ENCODE measurements at regions not wholly inside any gene's neighbourhood (a gene's known extent, or its start where the extent isn't known, plus 50 kb on each side); places are given as distances from the start of the nearest gene placed in this dataset.

GRCh38 chr14:50041980-50042379 is 74.4 kb downstream of the VCPKMT start:
- H3K4me1 ChIP-seq: no peaks in the 10 kb centered on the region
- no peaks in the 10 kb centered on the region for H3K79me2 ChIP-seq (ENCODE audit: low read depth)
- no peak overlapping the region for H3K27ac Mint-ChIP-seq
- H3K4me3 Mint-ChIP-seq: no peak overlapping the region
- H3K4me1 Mint-ChIP-seq: no peaks in the 10 kb centered on the region
- H3K27me3 ChIP-seq: no peaks in the 10 kb centered on the region
- no peak overlapping the region for H3K4me3 ChIP-seq
- no peaks in the 10 kb centered on the region for H3K9me3 ChIP-seq (ENCODE audit: low read depth)
- H3K4me2 ChIP-seq: no peak overlapping the region
- H3K9ac ChIP-seq: no peak overlapping the region
- peaks cover 4% of the 10 kb centered on the region for H3K9me3 Mint-ChIP-seq
- TF ChIP-seq EZH2phosphoT487 (IDR thresholded peaks at IDR 0.05): no peak
- TF ChIP-seq CTCF (IDR thresholded peaks at IDR 0.05): no peak
- no peak for TF ChIP-seq EZH2 (IDR thresholded peaks at IDR 0.05)
- no peaks in the 10 kb centered on the region for H3K36me3 Mint-ChIP-seq
- H3K27me3 Mint-ChIP-seq (ENCODE audit: insufficient read depth, low read depth): peaks cover 3% of the 10 kb centered on the region
- no peak for DNase-seq (ENCODE audit: low spot score)
- no peaks in the 10 kb centered on the region for H3F3A ChIP-seq (ENCODE audit: low read depth)
- H2AFZ ChIP-seq (replicated peaks): no peak overlapping the region
- H3K27ac ChIP-seq: no peak overlapping the region
- H4K20me1 ChIP-seq (ENCODE audit: low read depth): no peaks in the 10 kb centered on the region
- no peaks in the 10 kb centered on the region for H3K36me3 ChIP-seq

GRCh38 chr14:50044042-50044651 is 72.2 kb downstream of the VCPKMT start:
- no peaks in the 10 kb centered on the region for H3K36me3 Mint-ChIP-seq
- no peak overlapping the region for H3K4me2 ChIP-seq
- H3K36me3 ChIP-seq: no peaks in the 10 kb centered on the region
- no peaks in the 10 kb centered on the region for H3K27me3 ChIP-seq
- no peak overlapping the region for H3K4me3 ChIP-seq
- peaks cover 4% of the 10 kb centered on the region for H3K9me3 Mint-ChIP-seq
- no peak overlapping the region for H3K27ac ChIP-seq
- no peak for DNase-seq (ENCODE audit: low spot score)
- TF ChIP-seq CTCF (IDR thresholded peaks at IDR 0.05): no peak
- no peak for TF ChIP-seq EZH2phosphoT487 (IDR thresholded peaks at IDR 0.05)
- no peak for TF ChIP-seq EZH2 (IDR thresholded peaks at IDR 0.05)
- H3F3A ChIP-seq (ENCODE audit: low read depth): no peaks in the 10 kb centered on the region
- H3K27me3 Mint-ChIP-seq (ENCODE audit: insufficient read depth, low read depth): peaks cover 3% of the 10 kb centered on the region
- H3K4me3 Mint-ChIP-seq: no peak overlapping the region
- H3K79me2 ChIP-seq (ENCODE audit: low read depth): no peaks in the 10 kb centered on the region
- no peak overlapping the region for H3K27ac Mint-ChIP-seq
- H3K9me3 ChIP-seq (ENCODE audit: low read depth): no peaks in the 10 kb centered on the region
- H3K9ac ChIP-seq: no peak overlapping the region
- H4K20me1 ChIP-seq (ENCODE audit: low read depth): no peaks in the 10 kb centered on the region
- peak overlapping the region; percentile 71 for H2AFZ ChIP-seq (replicated peaks)
- H3K4me1 ChIP-seq: no peaks in the 10 kb centered on the region
- no peaks in the 10 kb centered on the region for H3K4me1 Mint-ChIP-seq

- no peak overlapping the region for H2AFZ ChIP-seq (replicated peaks)
- H3F3A ChIP-seq (ENCODE audit: low read depth): no peaks in the 10 kb centered on the region
- DNase-seq (ENCODE audit: low spot score): no peak
- Mint-ChIP-seq H3K4me3 (no peak overlapping the region), H3K9me3 (peaks cover 4% of the 10 kb centered on the region), H3K27ac (no peak overlapping the region), H3K36me3 (no peaks in the 10 kb centered on the region), H3K4me1 (no peaks in the 10 kb centered on the region), H3K27me3 (ENCODE audit: insufficient read depth, low read depth) (peaks cover 3% of the 10 kb centered on the region)
- no peaks in the 10 kb centered on the region for H3K9me3 ChIP-seq (ENCODE audit: low read depth)
- H3K4me1 ChIP-seq: no peaks in the 10 kb centered on the region
- H3K79me2 ChIP-seq (ENCODE audit: low read depth): no peaks in the 10 kb centered on the region
- H3K27me3 ChIP-seq: no peaks in the 10 kb centered on the region
- H3K36me3 ChIP-seq: no peaks in the 10 kb centered on the region
- no peak overlapping the region for H3K27ac ChIP-seq
- H4K20me1 ChIP-seq (ENCODE audit: low read depth): no peaks in the 10 kb centered on the region
- TF ChIP-seq EZH2phosphoT487 (IDR thresholded peaks at IDR 0.05) (no peak), CTCF (IDR thresholded peaks at IDR 0.05) (no peak), EZH2 (IDR thresholded peaks at IDR 0.05) (no peak)
- no peak overlapping the region for H3K9ac ChIP-seq
- H3K4me2 ChIP-seq: no peak overlapping the region
- H3K4me3 ChIP-seq: no peak overlapping the region
Measured at GRCh38 chr14:50045039-50045711, 71.2 kb downstream of the VCPKMT start.
